Activated CD4-positive, alpha-beta T cell treated with anti-CD3 and anti-CD28 coated beads, Interleukin-2, Interleukin-6, amounts not matched to agents 100 ng/mL and 50 ng/mL, durations not matched to agents 16 hours and 8 hours (primary cell): ENCODE measurements at regions not wholly inside any gene's neighbourhood (a gene's known extent, or its start where the extent isn't known, plus 50 kb on each side); places are given as distances from the start of the nearest gene placed in this dataset.

Experiments
- DNase-seq: peaks from one replicate; pipeline ENCODE4 v3.0.0-alpha.2; 2020

DNA sequence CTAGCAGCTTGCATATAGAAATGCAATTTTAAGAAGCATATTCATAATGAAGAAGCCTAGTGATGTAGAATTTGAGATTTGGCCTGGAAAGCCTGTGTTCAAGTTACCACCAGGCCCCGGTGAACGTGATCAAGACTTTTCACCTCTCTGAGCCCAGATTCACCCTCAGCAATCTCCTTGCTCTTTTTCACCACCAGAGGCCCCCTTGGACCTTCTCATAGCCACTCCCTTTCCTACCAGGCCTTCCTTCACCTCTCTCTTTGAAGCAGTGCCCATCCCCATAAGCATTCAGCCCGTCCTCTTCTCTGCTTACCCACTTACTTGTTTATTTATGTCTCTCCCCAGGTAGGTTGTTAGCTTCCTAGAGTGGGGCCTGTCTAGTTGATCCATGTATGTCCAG, 1280.9 kb downstream of the AACS start:
- DNase-seq, result no peak

DNA sequence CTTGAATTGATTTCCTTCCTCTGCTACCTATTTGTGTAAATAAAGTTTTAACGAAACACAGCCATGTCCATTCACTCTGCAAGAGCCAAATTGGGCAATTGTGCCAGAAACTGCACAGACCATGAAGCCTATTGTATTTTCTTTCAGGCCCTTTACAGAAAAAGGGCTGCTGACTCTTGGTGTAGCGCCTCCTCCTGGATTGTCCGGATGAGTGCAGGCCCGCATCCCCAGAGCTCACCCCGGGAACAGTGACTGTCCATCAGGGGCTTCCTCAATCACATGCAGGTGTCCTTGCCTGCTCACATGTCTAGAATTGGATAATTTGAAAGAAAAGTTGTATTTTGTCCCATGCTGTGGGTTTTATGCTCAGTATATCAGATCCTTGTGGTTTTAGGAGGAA, 1282.2 kb downstream of the AACS start:
- no peak for DNase-seq

DNA sequence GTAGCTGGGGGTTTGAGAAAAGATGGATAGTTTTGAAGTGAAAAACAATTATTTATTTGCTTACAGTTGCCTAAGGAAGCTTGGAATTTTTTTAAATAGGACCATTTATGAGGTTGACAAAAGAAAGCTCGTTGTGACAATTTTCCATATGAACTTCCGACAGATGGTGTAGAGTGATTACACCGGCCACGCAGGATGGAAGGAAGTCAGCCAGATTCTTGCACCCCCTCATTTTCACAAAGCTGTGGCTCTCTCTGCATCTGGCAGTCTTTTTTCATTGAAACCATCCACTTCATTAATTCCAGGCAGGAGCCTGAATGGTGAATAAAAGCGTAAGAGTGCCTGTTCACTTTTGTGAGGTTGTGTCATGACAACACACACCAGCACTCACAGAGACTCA, 1284.1 kb downstream of the AACS start:
- no peak for DNase-seq

DNA sequence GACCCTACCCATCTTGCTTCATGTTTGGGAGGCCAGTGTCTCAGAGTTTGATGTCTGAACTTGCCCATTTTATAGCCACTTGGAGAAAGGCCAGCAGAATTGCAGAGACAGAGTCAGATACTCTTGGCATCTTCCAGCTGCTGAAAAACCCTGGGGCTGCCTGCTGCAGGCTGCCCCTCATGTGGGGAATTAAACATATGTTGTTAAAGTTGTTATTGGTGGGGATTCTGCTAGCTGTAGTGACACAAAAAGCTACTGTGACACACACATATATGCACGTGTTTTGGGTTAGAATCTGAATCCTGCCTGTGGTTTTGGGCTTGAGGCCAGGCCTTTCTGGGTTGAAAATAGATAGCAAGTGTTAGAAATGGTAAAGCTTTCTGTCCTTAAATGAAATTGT, 1288.4 kb downstream of the AACS start:
- DNase-seq, result no peak

DNA sequence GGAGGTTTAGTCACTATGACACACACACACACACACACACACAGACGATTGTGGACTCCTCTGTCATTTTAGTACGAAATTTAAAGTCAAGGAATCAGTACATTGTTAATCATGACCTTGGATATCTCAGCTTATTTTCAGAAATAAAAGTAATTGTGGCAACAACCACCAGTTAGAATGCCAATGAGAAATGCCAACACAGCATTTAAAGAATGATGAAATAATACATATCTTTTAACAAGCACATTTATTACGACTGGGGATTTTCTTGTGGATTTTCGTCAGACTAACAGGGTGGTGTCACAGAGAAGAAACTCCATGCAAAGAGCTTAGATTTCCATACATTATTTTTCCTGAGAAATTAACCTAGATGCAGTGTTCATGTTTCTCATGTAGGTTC, 1289.4 kb downstream of the AACS start:
- no peak for DNase-seq

DNA sequence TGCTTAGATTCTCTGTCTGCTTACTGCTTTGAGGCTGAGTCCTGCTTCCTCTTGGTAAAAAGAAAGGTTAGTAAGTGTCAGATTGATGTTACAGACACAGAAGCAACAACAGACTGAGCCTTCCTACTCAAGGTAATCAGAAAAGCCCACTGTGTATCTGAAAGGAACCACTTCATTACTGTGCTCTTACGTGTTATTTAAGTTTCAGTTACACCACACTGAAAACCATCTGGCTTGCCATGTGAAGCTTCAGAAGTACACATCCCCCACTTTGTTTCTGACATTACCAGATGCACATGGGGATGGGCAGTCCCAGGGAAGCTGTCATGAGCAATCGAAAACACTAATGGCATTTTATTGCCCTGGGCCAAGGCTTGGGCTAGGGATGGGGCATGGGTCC, 1290.1 kb downstream of the AACS start:
- DNase-seq, result no peak

DNA sequence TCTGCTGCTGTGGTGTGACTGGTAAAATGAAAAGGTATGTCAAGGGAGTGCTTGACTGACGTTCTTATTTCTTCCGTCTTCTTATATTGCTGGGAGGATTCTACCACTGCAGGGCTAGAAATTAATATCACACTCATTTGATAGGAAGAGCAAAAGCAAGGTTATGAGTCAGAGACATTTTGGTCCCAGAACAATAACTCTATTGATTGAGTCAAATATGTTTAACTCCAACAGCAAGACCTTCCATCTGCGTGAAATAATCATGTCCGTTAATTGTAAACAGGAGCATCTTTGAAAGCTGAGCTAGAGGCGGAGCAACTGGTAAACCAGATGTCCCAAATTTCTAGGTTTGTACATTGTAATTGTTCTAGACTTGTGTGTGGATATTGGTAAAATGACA, 1293.6 kb downstream of the AACS start:
- no peak for DNase-seq

DNA sequence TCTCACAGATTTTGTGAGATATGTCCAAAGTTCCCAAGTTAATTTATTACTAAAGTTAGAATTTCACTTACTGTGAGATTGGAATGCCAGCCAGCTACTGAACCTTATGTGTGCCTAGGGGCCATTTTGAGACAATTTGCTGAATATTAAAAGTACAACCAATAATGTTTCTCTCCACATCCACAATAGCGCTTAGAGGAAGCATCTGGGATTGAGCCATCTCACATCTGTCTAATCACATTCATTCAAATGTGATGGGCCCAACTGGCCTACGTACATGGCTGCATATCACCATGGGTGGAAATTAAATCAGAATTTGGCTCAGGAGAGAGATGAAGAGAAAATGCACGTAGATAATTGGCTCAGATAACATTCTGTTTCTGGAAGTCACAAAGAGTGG, 1294.0 kb downstream of the AACS start:
- no peak for DNase-seq

DNA sequence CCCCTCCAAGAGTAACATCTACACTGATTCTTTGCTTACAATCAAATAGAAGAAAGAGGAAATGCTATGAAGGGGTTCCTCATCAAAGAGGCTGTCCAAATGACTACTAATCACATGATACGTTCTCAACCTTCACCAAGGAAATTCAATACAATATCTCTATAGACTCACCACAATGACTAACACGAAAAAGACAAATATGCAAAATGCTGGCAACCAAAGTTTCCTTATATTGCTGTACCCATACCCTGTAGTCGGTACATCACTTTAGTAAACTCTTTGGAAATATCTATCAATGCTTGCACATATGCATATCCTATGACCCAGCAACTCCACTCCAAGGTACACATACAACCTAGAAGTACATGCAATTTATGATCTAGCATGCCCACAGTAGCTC, 1296.6 kb downstream of the AACS start:
- no peak for DNase-seq

DNA sequence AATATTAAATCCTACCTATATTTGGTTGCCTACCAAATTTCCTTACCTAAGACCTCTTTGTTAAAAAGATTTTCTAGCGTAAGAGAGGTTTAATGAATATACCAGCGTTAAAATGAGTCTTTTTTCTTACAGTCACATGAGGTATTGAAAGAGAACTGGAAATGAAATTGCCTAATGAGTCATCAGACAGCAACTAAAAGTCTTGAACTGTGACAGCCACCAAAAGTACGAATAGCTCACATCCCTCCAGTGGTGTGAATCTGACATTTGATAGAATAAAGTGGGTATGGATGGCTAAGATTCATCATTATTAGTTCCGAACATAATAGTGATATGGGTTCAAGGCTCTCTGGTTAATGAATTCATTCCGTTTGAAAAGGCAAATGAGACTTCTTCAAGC, 1297.3 kb downstream of the AACS start:
- DNase-seq, result no peak

DNA sequence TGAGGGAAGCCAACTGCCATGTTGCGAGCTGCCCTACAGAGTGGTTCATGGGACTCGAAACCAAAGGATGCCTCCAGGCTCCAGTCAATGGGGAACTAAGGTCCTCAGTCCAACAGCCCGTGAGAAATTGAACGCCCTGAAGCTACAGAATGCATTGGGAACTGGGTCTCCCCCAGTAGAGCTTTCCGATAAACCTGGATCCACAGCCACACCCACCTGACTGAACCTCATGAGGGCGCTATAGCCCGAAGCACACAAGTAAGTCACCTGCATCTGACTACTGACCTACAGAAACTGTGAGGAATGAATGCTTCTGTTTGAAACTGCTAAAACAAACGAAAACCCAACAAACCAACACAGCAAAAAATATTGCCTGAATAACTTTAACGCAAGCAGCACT, 1297.7 kb downstream of the AACS start:
- DNase-seq, result no peak

DNA sequence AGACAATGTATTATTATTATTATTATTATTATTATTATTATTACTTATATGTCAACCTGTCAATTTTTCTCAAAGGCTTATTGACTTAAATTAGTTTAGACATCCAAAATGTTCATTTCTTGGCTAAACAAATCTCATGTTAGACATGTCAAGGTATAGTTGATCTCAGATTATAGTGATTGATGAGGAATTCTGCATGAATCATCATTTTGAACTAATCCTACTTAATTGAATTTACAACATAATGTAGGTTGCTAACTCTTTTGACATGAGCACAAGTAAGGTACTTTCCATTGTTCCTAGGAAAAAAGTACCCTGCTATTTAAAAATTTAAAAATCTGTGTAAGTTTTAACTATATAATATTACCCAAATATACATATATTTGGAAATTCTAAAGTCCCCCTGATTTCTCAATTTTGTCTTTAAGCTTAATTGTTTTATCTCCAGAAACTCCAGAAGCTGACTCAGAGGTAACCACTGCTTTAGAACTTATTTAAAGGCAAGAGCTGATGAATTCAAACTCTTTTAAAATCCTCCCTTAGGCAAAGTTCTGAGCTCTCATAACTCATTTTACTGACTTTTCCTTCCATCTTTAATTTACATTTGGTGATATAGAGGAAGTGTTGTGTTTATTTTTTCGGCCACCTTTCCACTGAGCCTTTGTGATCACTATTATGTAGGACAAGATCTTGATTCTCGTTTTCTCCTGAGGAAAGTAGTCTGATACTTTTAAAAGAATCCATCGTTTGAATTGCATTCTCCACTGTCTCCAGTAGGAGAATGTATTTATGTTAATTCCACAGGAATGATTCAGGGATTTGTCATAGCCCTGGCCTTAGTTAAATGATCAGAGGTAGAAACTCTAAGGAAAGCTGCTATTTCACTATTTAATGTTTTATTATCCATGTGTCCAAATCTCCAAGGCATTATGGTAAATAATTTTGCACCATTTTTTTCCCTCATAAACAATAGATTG, 1304.5 kb downstream of the AACS start:
- DNase-seq, result no peak

DNA sequence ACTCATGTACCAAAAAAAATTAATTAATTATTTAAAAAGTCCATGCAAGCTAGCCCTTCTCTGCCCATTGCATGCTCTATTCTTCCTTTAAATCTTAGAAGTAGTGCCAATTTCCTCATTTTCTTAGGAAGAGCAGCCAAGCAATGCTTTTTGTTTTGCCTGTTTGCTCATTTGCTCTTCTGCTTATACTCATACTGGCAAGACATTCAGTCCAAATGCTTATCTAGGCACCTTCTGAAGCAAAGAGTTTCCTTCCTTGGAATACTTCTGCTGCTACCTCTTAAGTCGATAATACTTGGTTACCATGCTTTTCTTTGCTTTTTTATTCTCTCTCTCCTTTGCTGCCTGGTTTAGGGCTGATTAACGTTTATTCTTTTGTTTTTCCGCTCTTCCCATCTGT, 1318.3 kb downstream of the AACS start:
- no peak for DNase-seq

DNA sequence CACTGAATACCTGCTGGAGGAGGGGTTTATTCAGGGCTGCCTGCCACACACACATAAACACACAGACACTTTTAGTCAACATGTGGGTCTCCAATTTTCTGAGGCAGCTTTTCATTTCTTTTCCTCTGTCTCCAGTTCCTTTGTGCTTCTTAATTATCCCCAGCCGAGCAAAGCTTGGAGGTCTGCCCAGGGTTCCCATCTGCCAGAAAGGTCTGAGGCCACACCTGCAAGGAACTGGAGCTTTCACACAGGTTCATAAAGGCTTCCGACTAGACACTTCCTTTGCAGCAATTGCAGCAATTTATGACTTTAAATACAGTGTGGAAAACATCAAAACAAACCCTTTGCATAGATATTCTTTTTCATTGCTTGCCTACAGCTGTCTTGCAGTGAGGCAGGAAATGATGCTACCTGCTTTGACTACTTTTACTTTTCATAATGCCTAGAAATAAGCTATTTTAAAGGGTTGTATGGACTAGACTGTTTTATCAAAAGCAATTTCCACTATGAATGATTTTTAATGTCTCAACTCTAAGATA, 1318.9 kb downstream of the AACS start:
- no peak for DNase-seq

DNA sequence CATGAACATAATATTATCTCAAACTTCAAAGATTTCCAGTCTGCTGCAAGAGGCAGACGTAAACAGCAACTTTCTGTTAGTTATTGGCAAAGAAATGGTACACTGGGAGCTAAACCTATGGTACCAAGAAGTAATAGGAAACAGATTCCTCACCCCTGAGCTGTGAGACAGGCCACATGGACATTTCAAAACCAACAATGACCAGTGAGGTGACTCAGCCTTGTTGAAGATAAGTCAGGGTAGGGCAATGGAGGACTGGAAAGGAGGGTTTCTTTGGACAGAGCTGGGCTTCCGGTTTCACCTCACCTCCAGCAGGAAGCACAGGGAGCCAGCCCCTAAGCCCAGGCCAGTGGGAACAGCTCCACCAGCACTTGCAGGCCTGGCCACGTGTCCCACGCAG, 1320.5 kb downstream of the AACS start:
- no peak for DNase-seq

DNA sequence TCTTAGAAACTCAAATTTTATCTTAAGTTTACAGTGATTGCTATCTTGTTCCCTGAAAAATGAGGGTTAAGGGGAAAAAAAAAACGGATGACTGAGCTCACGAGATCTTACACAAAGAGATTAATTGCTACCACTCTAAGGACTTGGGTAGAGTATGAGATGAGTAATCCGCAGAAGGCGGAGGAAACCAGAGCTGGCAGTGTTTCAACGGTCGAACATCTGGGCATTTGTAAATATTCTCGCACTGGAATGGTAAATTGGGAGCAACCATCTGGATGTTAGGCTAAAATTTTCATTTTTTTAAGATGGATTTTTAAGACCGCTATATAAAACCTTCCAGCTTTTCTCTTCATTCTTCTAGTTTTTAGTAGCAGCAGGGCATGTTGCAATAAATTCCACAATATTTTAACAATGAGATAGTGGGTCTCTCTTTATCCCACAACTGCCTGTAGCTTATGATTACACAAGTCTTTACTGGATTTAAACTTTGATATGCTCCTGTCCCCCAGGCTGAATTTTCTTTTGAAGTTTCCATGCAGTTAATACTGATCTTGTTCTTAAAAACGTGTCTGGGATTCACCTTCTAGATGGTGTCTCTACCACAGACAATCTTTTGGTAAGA, 1324.1 kb downstream of the AACS start:
- DNase-seq, result no peak

DNA sequence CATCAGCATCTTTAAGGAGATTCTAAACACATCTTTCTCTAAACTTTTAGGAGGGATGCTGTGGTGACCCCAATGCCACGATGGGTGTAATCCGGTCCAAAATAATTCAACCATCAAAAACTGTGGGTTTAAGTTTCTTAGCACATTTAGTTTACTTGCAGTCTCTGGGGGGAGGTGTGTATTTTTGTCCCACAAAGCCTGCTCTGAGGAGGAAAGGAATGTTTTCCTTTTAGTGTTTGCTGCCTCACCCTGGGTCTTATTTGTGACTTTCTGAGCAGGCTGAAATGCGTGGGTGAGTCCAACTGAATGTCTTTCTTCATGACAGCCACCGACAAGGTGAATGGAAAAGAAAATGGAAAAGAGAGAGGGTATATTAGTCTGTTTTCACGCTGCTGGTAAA, 1324.7 kb downstream of the AACS start:
- DNase-seq, result no peak

DNA sequence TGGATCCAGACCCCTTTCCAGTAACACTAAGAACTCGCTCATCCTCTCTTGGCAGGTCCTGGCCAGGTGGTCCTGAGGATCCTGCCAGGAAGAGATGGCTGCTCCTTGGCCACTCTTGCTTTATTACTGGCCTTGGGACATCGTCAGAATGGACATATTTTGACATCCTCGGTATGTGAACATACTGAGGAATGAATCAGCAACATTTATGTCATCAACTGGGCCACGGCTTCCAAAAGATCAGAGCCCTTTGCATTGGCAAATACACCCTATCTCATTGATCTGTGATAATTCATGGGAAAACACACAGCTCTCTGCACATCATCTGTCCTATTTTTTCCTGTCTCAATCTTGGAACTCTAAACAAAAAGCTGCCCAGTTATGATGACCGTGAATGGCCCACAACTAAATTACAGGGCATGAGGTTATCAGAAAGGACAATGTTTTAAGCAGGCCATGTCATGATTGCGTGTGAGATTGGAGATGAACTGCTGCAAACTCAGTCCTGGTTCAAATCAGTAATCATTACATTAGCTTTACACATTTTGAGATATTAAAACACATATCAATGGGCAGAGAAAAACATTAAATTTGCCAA, 1325.8 kb downstream of the AACS start:
- DNase-seq, result no peak

DNA sequence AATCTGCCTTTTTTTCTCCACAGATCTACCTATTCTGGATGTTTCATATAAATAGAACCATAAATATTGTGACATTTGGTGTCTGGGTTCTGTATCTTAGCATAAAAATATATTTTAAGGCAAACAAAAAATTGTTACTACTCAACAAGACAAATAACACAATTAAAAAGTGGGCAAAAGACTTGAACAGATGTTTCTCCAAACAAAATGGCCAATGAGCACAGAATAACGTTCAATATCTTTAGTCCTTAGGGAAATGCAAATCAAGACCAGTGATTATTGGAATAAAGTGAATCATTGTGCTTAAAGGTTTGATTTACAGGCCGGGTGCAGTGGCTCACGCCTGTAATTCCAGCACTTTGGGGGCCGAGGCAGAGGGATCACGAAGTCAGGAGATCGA, 1331.3 kb downstream of the AACS start:
- no peak for DNase-seq

DNA sequence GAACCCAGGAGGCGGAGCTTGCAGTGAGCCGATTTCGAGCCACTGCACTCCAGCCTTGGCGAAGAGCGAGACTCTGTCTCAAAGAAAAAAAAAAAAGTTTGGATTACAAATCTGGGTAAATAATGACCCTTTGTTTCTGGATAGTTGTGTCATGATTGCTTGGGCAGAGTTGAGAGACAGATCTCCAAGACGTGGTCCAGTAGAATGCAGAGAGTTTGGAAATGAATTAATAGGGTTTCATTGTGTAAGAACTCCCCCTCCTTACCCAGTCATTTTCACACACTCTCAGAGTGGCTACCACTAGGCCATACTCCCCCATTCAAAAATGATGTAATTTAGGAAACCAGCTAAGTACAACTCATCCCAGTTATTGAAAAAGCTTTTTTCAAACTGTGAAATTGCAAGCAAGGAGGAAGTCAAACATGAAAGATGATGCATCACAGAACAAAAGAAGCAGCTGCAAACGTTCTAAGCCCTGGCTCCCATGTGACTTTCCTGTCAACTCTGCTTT, 1331.9 kb downstream of the AACS start:
- DNase-seq, result no peak

DNA sequence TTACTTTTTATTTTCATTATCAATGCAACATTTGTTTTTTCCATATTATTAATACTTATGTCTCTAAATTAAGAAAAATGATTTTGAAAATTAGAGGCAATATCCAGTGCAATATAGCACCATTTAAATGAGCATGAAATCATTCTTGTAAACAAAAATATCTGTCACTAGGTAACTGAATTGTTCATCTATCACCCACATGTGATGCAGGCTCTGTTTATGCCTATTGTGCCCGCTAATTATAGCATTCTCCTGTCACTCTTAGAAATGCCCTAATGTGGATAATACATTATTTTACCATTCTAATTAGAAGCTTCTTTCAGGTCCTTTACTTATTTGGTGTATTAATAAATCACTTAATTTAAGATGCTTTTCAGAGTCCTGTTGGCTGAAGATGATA, 1332.4 kb downstream of the AACS start:
- DNase-seq, result no peak

DNA sequence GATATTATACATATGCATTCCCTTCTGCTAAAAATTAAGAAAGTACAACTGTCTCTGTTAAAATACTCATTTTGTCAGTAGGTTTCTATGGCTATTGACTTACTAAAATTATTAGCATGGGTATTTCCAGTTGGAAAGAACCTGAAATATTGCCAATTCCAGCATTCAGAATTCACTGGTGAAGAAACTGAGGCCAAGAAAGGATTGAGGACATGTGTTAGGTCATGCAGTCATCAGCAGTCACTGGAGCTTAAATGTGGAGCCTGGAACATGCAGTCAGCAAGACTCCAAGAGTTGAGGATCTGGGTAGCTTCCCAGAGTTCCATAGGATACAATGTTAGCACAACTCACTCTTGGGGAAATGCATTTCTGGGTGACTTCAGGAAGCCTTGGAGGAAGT, 1335.6 kb downstream of the AACS start:
- no peak for DNase-seq

DNA sequence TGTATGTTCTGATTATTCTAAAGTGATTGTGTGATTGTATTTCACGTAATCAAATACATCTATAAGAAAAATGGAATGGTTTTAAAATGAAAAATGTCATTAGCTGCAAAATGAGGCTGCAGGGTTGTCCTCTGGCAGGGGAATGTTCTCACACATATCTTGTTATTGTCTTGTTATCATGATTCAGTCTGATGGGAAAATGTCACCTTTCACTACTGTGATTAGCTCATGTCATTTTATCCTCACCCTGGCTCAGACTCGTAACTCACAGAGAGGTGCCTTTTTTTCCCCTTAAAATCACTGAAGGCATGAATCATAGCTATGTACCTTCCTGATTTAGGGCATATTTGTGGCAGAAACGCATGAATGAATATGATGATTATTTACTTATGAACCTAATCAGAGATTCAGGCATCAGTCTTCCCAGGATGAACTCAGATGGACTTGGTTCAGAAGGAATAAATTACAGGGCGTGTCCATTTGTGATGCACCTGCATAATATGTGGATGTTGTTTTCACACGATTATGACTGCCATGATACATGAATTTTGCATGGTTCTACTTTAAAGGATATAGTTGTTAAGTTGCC, 1339.2 kb downstream of the AACS start:
- DNase-seq, result no peak
